NOMO-1 treated with dmso at 0.1 percent for 144 hours (cell line): ENCODE measurements at regions not wholly inside any gene's neighbourhood (a gene's known extent, or its start where the extent isn't known, plus 50 kb on each side); places are given as distances from the start of the nearest gene placed in this dataset.

Experiments
- DNase-seq: peaks from one replicate; lab custom pipeline; 2025; ENCODE audit not compliant: unreplicated experiment; lab: John Stamatoyannopoulos, UW

- DNase-seq = no peak
These were observed 52.4 kb upstream of the FICD start for GRCh38 chr12:108462686-108463085.

GRCh38 chr12:108461058-108461660 lies 53.9 kb upstream of the FICD start:
- no peak for DNase-seq

GRCh38 chr12:108459149-108459548 lies 55.9 kb upstream of the FICD start:
- no peak for DNase-seq

GRCh38 chr12:108457734-108458361 lies 57.2 kb upstream of the FICD start:
- DNase-seq = no peak

GRCh38 chr12:108457006-108457733 lies 57.9 kb upstream of the FICD start:
- peak; percentile 16 for DNase-seq

GRCh38 chr12:108455706-108456105 lies 59.4 kb upstream of the FICD start:
- DNase-seq = no peak

- no peak for DNase-seq
These were observed 60.4 kb upstream of the FICD start for GRCh38 chr12:108454539-108455139.

- DNase-seq = no peak
These were observed 65.6 kb upstream of the FICD start for GRCh38 chr12:108449478-108449877.

- no peak for DNase-seq
These were observed 66.8 kb upstream of the FICD start for GRCh38 chr12:108448246-108448645.

- no peak for DNase-seq
These were observed 67.8 kb upstream of the FICD start for GRCh38 chr12:108447168-108447832.

- DNase-seq = no peak
These were observed 68.3 kb upstream of the FICD start for GRCh38 chr12:108446766-108447165.

- DNase-seq = no peak
These were observed 72.2 kb upstream of the FICD start for GRCh38 chr12:108442910-108443309.

- DNase-seq = no peak
These were observed 73.0 kb upstream of the FICD start for GRCh38 chr12:108442067-108442466.

GRCh38 chr12:108441549-108441948 lies 73.5 kb upstream of the FICD start:
- no peak for DNase-seq

GRCh38 chr12:108440736-108441135 lies 74.3 kb upstream of the FICD start:
- DNase-seq = no peak

GRCh38 chr12:108438667-108439066 lies 76.4 kb upstream of the FICD start:
- no peak for DNase-seq

- no peak for DNase-seq
These were observed 82.5 kb upstream of the FICD start for GRCh38 chr12:108432423-108433121.

- no peak for DNase-seq
These were observed 84.2 kb upstream of the FICD start for GRCh38 chr12:108430926-108431325.

GRCh38 chr12:108430245-108430644 lies 84.8 kb upstream of the FICD start:
- no peak for DNase-seq

- no peak for DNase-seq
These were observed 86.2 kb upstream of the CMKLR1 start for GRCh38 chr12:108425238-108425795.

- DNase-seq = no peak
These were observed 85.7 kb upstream of the CMKLR1 start for GRCh38 chr12:108424816-108425215.
